ENCODE measurements at regions not wholly inside any gene's neighbourhood (a gene's known extent, or its start where the extent isn't known, plus 50 kb on each side); places are given as distances from the start of the nearest gene placed in this dataset.

- Histone ChIP-seq H3K9me3 (replicated peaks; ENCODE audit: control insufficient read depth, insufficient read depth, low read length) (no peaks in the 10 kb centered on the region), H4K20me1 (ENCODE audit: control insufficient read depth, insufficient read depth) (no peaks in the 10 kb centered on the region), H3K4me2 (ENCODE audit: control insufficient read depth, insufficient read depth) (no peak overlapping the region), H3K9ac (ENCODE audit: control insufficient read depth, insufficient read depth, low read length) (no peak overlapping the region), H3K4me1 (ENCODE audit: control insufficient read depth, insufficient read depth, low read length) (no peaks in the 10 kb centered on the region), H3K4me3 (no peak overlapping the region), H3K27me3 (replicated peaks in 1 of 2; ENCODE audit: control insufficient read depth in 2 of 2, insufficient read depth in 2 of 2, low read length in 1 of 2) (no peaks in the 10 kb centered on the region), H3K27ac (ENCODE audit: control insufficient read depth, insufficient read depth) (no peak overlapping the region), H3K36me3 (ENCODE audit: control insufficient read depth in 2 of 2, insufficient read depth in 2 of 2, low read length in 1 of 2) (no peaks in the 10 kb centered on the region), H2AFZ (ENCODE audit: control insufficient read depth, low read depth, low read length) (no peak overlapping the region), H3K79me2 (ENCODE audit: control insufficient read depth, insufficient read depth, low read length) (no peaks in the 10 kb centered on the region)
- in situ Hi-C loops (cut with MboI) (no loop called here), intact Hi-C loops (cut with micrococcal nuclease; ENCODE audit: unreplicated experiment) (no loop called here)
- CTCF ChIA-PET: interaction anchor here (0.9 kb wide), 1 partner anchor 8 kb away, joined by 3 read pairs; no protein-coding TSS in a partner anchor
- FAIRE-seq (no peak), ATAC-seq (no peak), DNase-seq (ENCODE audit: low read depth, low spot score) (no peak)
- POLR2A ChIA-PET: no interaction called here
- no TSS peak for BruUV-seq (replicated peaks)
- TF ChIP-seq ZNF384 (IDR thresholded peaks at IDR 0.05; ENCODE audit: borderline replicate concordance, low read depth, low read length) (no peak), MLLT1 (IDR thresholded peaks at IDR 0.05) (no peak), FOXK2 (IDR thresholded peaks at IDR 0.05) (no peak), NR2C2 (IDR thresholded peaks at IDR 0.05; ENCODE audit: borderline replicate concordance, control insufficient read depth, insufficient read length, low read depth) (no peak), RB1 (IDR thresholded peaks at IDR 0.05; ENCODE audit: borderline replicate concordance) (no peak), TCF7 (IDR thresholded peaks at IDR 0.05; ENCODE audit: borderline replicate concordance) (no peak), HDAC6 (IDR thresholded peaks at IDR 0.05; ENCODE audit: unreplicated experiment) (no peak), NBN (IDR thresholded peaks at IDR 0.05) (no peak), ZNF217 (IDR thresholded peaks at IDR 0.05) (no peak), E4F1 (IDR thresholded peaks at IDR 0.05; ENCODE audit: borderline replicate concordance, partially characterized antibody) (no peak), RAD21 (IDR thresholded peaks at IDR 0.05; ENCODE audit: insufficient read depth, low read depth, low read length) (no peak)
- TF ChIP-seq, protein P1, sequence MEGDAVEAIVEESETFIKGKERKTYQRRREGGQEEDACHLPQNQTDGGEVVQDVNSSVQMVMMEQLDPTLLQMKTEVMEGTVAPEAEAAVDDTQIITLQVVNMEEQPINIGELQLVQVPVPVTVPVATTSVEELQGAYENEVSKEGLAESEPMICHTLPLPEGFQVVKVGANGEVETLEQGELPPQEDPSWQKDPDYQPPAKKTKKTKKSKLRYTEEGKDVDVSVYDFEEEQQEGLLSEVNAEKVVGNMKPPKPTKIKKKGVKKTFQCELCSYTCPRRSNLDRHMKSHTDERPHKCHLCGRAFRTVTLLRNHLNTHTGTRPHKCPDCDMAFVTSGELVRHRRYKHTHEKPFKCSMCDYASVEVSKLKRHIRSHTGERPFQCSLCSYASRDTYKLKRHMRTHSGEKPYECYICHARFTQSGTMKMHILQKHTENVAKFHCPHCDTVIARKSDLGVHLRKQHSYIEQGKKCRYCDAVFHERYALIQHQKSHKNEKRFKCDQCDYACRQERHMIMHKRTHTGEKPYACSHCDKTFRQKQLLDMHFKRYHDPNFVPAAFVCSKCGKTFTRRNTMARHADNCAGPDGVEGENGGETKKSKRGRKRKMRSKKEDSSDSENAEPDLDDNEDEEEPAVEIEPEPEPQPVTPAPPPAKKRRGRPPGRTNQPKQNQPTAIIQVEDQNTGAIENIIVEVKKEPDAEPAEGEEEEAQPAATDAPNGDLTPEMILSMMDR (IDR thresholded peaks at IDR 0.05 in 2 of 3, conservative IDR thresholded peaks at IDR 0.05 in 1 of 3; ENCODE audit: control insufficient read depth in 2 of 3, extremely low read depth in 1 of 3, insufficient read depth in 1 of 3, low read depth in 3 of 3, low read length in 3 of 3): no peak
- TF ChIP-seq, protein P2, sequence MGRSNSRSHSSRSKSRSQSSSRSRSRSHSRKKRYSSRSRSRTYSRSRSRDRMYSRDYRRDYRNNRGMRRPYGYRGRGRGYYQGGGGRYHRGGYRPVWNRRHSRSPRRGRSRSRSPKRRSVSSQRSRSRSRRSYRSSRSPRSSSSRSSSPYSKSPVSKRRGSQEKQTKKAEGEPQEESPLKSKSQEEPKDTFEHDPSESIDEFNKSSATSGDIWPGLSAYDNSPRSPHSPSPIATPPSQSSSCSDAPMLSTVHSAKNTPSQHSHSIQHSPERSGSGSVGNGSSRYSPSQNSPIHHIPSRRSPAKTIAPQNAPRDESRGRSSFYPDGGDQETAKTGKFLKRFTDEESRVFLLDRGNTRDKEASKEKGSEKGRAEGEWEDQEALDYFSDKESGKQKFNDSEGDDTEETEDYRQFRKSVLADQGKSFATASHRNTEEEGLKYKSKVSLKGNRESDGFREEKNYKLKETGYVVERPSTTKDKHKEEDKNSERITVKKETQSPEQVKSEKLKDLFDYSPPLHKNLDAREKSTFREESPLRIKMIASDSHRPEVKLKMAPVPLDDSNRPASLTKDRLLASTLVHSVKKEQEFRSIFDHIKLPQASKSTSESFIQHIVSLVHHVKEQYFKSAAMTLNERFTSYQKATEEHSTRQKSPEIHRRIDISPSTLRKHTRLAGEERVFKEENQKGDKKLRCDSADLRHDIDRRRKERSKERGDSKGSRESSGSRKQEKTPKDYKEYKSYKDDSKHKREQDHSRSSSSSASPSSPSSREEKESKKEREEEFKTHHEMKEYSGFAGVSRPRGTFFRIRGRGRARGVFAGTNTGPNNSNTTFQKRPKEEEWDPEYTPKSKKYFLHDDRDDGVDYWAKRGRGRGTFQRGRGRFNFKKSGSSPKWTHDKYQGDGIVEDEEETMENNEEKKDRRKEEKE (IDR thresholded peaks at IDR 0.05): no peak
- RAD21 ChIA-PET (ENCODE audit: unreplicated experiment): no interaction called here
- 13% methylated on average over 3 of the region's 3 CpGs for WGBS (ENCODE audit: insufficient coverage, insufficient replicate concordance, low lambda C conversion rate, missing lambda C conversion rate)
- SMC1A ChIA-PET (ENCODE audit: uncharacterized antibody, unreplicated experiment): interaction anchor here (1.6 kb wide), 1 partner anchor 14 kb away, joined by 3 read pairs; no protein-coding TSS in a partner anchor
These were observed 171.9 kb upstream of the MPPED2 start for GRCh38 chr11:30758012-30758411.

All from GM12878 (cell line).